GM12873 (cell line): ENCODE measurements at regions not wholly inside any gene's neighbourhood (a gene's known extent, or its start where the extent isn't known, plus 50 kb on each side); places are given as distances from the start of the nearest gene placed in this dataset.
A peak's percentile ranks its signal among the peaks of the same experiment; 100 is the strongest.

ENCODE experiments used
- CTCF ChIP-seq: IDR thresholded peaks from 2 replicates; pipeline ENCODE4 v1.5.1; 2012; ENCODE audit warnings: low read depth, mild to moderate bottlenecking, moderate library complexity, low read length, control low read depth; ENCODE audit not compliant: insufficient read depth; ENCODE audit errors: missing control alignments

GRCh38 chr10:84571146-84571545, 242.8 kb downstream of the CCSER2 start:
- TF ChIP-seq CTCF, result no peak

GRCh38 chr10:84574102-84574501, 245.7 kb downstream of the CCSER2 start:
- TF ChIP-seq CTCF, result peak; percentile 13

DNA sequence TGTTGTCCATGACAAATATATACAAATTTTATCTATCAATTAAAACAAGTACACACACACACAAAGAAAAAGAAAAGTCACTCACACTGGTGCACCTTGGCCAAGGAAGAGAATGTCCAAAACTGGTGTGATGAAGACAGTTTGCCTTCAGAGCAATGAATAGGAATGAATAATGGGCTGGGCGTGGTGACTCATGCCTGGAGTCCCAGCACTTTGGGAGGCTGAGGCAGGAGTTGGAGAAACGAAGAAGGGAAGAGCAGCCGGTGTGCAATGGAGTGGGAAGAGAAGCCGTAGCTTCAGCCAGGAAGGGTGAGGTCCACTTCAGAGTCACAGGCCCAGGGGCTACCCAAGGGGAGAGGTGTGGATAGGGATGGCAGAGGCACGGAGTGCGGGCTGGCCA, 253.6 kb downstream of the CCSER2 start:
- no peak for TF ChIP-seq CTCF

DNA sequence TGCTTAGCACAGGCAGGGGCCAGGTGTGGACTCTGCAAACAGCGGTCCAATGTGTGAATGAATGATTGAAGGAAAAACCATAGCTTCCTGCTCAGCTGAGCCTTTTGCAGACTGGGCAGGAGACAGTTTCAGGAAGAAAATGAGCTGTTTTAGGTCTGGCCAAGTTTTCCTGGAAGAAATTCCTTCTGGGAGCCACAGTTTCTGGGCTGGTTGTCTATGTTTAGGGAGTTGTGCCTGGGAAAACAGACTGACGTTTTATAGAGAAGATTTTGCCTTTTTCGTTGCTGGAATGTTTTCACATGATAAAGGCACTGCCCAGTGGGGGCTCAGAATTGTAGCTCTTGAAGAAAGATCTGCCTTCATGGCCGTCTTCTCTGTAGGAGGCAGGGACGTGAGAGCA, 255.1 kb downstream of the CCSER2 start:
- no peak for TF ChIP-seq CTCF

GRCh38 chr10:84587789-84588188, 259.4 kb downstream of the CCSER2 start:
- TF ChIP-seq CTCF, result no peak

- TF ChIP-seq CTCF, result no peak
These were observed 260.0 kb downstream of the CCSER2 start for GRCh38 chr10:84588426-84588825.

DNA sequence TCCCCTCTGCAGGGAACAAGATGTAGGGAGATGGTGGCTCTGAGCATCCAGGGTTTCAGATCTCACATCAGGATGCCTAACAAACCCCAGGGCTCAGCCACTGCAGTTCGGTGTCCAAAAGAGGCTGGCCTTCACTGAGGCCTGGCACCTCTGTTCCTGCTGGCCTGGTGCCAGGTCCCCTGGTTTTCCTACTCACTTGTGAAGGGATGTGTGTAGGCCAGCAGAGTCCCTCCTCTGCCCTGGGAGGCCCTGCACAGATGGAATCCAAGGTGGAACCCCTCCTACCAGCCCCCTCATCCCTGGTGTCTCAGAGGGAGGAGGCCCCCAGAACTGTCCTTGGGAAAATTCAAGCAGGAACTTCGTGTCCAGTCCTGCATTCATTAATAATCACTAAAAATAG, 260.6 kb downstream of the CCSER2 start:
- no peak for TF ChIP-seq CTCF
